IMR-90 (cell line): ENCODE measurements at regions not wholly inside any gene's neighbourhood (a gene's known extent, or its start where the extent isn't known, plus 50 kb on each side); places are given as distances from the start of the nearest gene placed in this dataset.

Experiments
- ATAC-seq: fragments of 200-7000 bp; cut with Tn5 transposase; 2 replicates; pipeline ENCODE4 v1.9.1; 2020; ENCODE audit warnings: low read depth, mild to moderate bottlenecking, moderate library complexity
- BruUV-seq: library from RNA; stranded (reverse); fragments of 400-500 nt; replicated peaks from 2 replicates; lab custom pipeline; 2021; lab: Mats Ljungman, UMichigan
- CTCF ChIA-PET: fragments of 300-600 bp; formaldehyde crosslinking; extraction: SDS; loops from one replicate; lab custom pipeline; 2021; ENCODE audit warnings: antibody characterized with exemption; lab: Yijun Ruan, JAX
- POLR2A ChIA-PET: fragments of 300-600 bp; sonication (Branson Sonifier 250); formaldehyde crosslinking; loops from one replicate; lab custom pipeline; 2022; ENCODE audit warnings: antibody characterized with exemption; ENCODE audit not compliant: unreplicated experiment; lab: Charles Lee
- DNase-seq: peaks from one replicate; pipeline ENCODE4 v3.0.0; 2013
- H2AFZ ChIP-seq: replicated peaks from 2 replicates; pipeline ENCODE3; 2013; ENCODE audit warnings: low read length, mild to moderate bottlenecking; ENCODE audit not compliant: poor library complexity
- H2AK5ac ChIP-seq: 2 replicates; pipeline ENCODE4 v1.6.1; 2013; ENCODE audit warnings: low read depth, low read length, inconsistent platforms
- H2AK9ac ChIP-seq: replicated peaks from 2 replicates; pipeline ENCODE3; 2013; ENCODE audit warnings: mild to moderate bottlenecking, low read depth, low read length, moderate library complexity; ENCODE audit not compliant: poor library complexity
- H2BK120ac ChIP-seq: 2 replicates; pipeline ENCODE4 v1.6.1; 2013; ENCODE audit warnings: low read depth, low read length, inconsistent platforms
- H2BK15ac ChIP-seq: 3 replicates; pipeline ENCODE4 v1.6.1; 2013; ENCODE audit warnings: low read depth, low read length, inconsistent platforms
- H2BK20ac ChIP-seq: 2 replicates; pipeline ENCODE4 v1.6.1; 2013; ENCODE audit warnings: low read depth, mild to moderate bottlenecking, inconsistent platforms, low read length, moderate library complexity
- H2BK5ac ChIP-seq: 2 replicates; pipeline ENCODE4 v1.6.1; 2013; ENCODE audit warnings: mild to moderate bottlenecking, low read depth, low read length, inconsistent platforms; ENCODE audit not compliant: poor library complexity, severe bottlenecking
- H3K14ac ChIP-seq: replicated peaks from 2 replicates; pipeline ENCODE4 v1.6.1; 2013; ENCODE audit warnings: low read depth, low read length, inconsistent platforms
- H3K18ac ChIP-seq: 2 replicates; pipeline ENCODE4 v1.6.1; 2013; ENCODE audit warnings: low read depth, low read length, control low read depth
- H3K23ac ChIP-seq: 2 replicates; pipeline ENCODE4 v1.6.1; 2013; ENCODE audit warnings: low read depth, low read length, inconsistent platforms
- H3K27ac ChIP-seq: 2 replicates; pipeline ENCODE4 v1.5.1; 2013; ENCODE audit warnings: mild to moderate bottlenecking, control low read depth, low read length; ENCODE audit not compliant: insufficient read depth
- H3K27me3 ChIP-seq: 2 replicates; pipeline ENCODE4 v1.6.1; 2013; ENCODE audit warnings: low read length; ENCODE audit not compliant: control insufficient read depth, insufficient read depth
- H3K36me3 ChIP-seq: 2 replicates; pipeline ENCODE4 v1.6.1; 2013; ENCODE audit warnings: low read length, mixed read lengths; ENCODE audit not compliant: control insufficient read depth, insufficient read depth
- H3K4ac ChIP-seq: 2 replicates; pipeline ENCODE4 v1.6.1; 2013; ENCODE audit warnings: low read depth, low read length, inconsistent platforms
- H3K4me1 ChIP-seq: 2 replicates; pipeline ENCODE4 v1.6.1; 2013; ENCODE audit warnings: low read length, mixed read lengths; ENCODE audit not compliant: control insufficient read depth, insufficient read depth
- H3K4me2 ChIP-seq: 2 replicates; pipeline ENCODE4 v1.6.1; 2013; ENCODE audit warnings: low read depth, mild to moderate bottlenecking, control low read depth, low read length, moderate library complexity
- H3K4me3 ChIP-seq: 2 replicates; pipeline ENCODE4 v1.5.1; 2013; ENCODE audit warnings: low read depth, mild to moderate bottlenecking, control low read depth, low read length, moderate library complexity; ENCODE audit not compliant: insufficient read depth
- H3K56ac ChIP-seq: 2 replicates; pipeline ENCODE4 v1.6.1; 2013; ENCODE audit warnings: low read length, inconsistent platforms; ENCODE audit not compliant: insufficient read depth; ENCODE audit errors: extremely low read depth
- H3K79me1 ChIP-seq, 2 experiments: 2 replicates each; pipeline ENCODE4 v1.6.1; 2013; ENCODE audit warnings: low read length in 2 of 2, inconsistent platforms in 1 of 2, low read depth in 1 of 2
- H3K9ac ChIP-seq: 2 replicates; pipeline ENCODE4 v1.6.1; 2013; ENCODE audit warnings: low read depth, low read length, control low read depth
- H3K9me1 ChIP-seq: 2 replicates; pipeline ENCODE4 v1.6.1; 2013; ENCODE audit warnings: low read length, inconsistent platforms; ENCODE audit not compliant: insufficient read depth
- H3K9me3 ChIP-seq: 2 replicates; pipeline ENCODE4 v1.6.1; 2013; ENCODE audit warnings: low read length; ENCODE audit not compliant: control insufficient read depth, insufficient read depth
- H4K20me1 ChIP-seq: 2 replicates; pipeline ENCODE4 v1.6.1; 2013; ENCODE audit warnings: low read length, inconsistent platforms; ENCODE audit not compliant: insufficient read depth
- H4K5ac ChIP-seq: 2 replicates; pipeline ENCODE4 v1.6.1; 2013; ENCODE audit warnings: mild to moderate bottlenecking, low read depth, low read length, control low read depth
- H4K8ac ChIP-seq, 2 experiments: 2 replicates each; pipeline ENCODE4 v1.6.1; 2013; ENCODE audit warnings: low read depth in 2 of 2, low read length in 2 of 2, control low read depth in 1 of 2, inconsistent platforms in 1 of 2
- H4K91ac ChIP-seq: 2 replicates; pipeline ENCODE4 v1.6.1; 2013; ENCODE audit warnings: low read depth, low read length, inconsistent platforms; ENCODE audit not compliant: insufficient read depth
- BHLHE40 ChIP-seq: fragments of 150-350 bp; IDR thresholded peaks from 2 replicates; pipeline ENCODE4 v1.6.1; 2016; ENCODE audit warnings: mild to moderate bottlenecking, low read depth, low read length
- CEBPB ChIP-seq: IDR thresholded peaks from 2 replicates; pipeline ENCODE4 v1.6.1; 2012; ENCODE audit warnings: low read depth, low read length, improper control_type of control experiment
- CHD1 ChIP-seq: IDR thresholded peaks from 2 replicates; pipeline ENCODE4 v1.6.1; 2012; ENCODE audit warnings: low read depth, low read length, improper control_type of control experiment
- FOS ChIP-seq: fragments of 150-350 bp; IDR thresholded peaks from 2 replicates; pipeline ENCODE4 v1.6.1; 2016; ENCODE audit warnings: low read depth, low read length
- MAFK ChIP-seq: IDR thresholded peaks from 2 replicates; pipeline ENCODE4 v1.6.1; 2012; ENCODE audit warnings: low read depth, low read length, improper control_type of control experiment
- MAZ ChIP-seq: IDR thresholded peaks from 2 replicates; pipeline ENCODE4 v1.6.1; 2012; ENCODE audit warnings: low read depth, mild to moderate bottlenecking, low read length, improper control_type of control experiment, moderate library complexity, borderline replicate concordance
- MXI1 ChIP-seq: IDR thresholded peaks from 2 replicates; pipeline ENCODE4 v1.6.1; 2012; ENCODE audit warnings: low read depth, mild to moderate bottlenecking, low read length, moderate library complexity, borderline replicate concordance
- NFE2L2 ChIP-seq: fragments of 150-350 bp; IDR thresholded peaks from 2 replicates; pipeline ENCODE4 v1.6.1; 2016; ENCODE audit warnings: low read depth, mild to moderate bottlenecking, low read length
- POLR2A ChIP-seq: IDR thresholded peaks from 2 replicates; pipeline ENCODE4 v1.6.1; 2012; ENCODE audit warnings: mild to moderate bottlenecking, low read depth, low read length
- RAD21 ChIP-seq: IDR thresholded peaks from 2 replicates; pipeline ENCODE4 v1.6.1; 2012; ENCODE audit warnings: low read length, improper control_type of control experiment
- RCOR1 ChIP-seq: IDR thresholded peaks from 2 replicates; pipeline ENCODE4 v1.6.1; 2012; ENCODE audit warnings: mild to moderate bottlenecking, low read length, improper control_type of control experiment; ENCODE audit not compliant: insufficient replicate concordance
- RFX5 ChIP-seq: IDR thresholded peaks from 2 replicates; pipeline ENCODE4 v1.8.0; 2012; ENCODE audit warnings: low read depth, mild to moderate bottlenecking, low read length, moderate library complexity
- SMC3 ChIP-seq: fragments of 150-350 bp; IDR thresholded peaks from 2 replicates; pipeline ENCODE4 v1.6.1; 2016; ENCODE audit warnings: low read depth, mild to moderate bottlenecking, antibody characterized with exemption, low read length, moderate library complexity
- WGBS, 2 experiments: methylation state at CpG; one replicate each; pipeline versions ENCODE4 v1.1.5 to v1.1.7; 2013; ENCODE audit warnings: missing lambda C conversion rate in 2 of 2; ENCODE audit not compliant: insufficient read length in 1 of 2; ENCODE audit errors: extremely low coverage in 2 of 2; 5-methylcytosine and 5-hydroxymethylcytosine counted together
- dilution Hi-C: fragments of 300-500 bp; cut with HindIII; formaldehyde crosslinking; loops from one replicate; pipeline ENCODE4 v1.14.3; 2018; ENCODE audit warnings: low sequenced_read_pairs; ENCODE audit not compliant: unreplicated experiment
- in situ Hi-C: fragments of 300-500 bp; cut with MboI; formaldehyde crosslinking; loops from 3 replicates; pipeline ENCODE4 v1.14.3; 2019; ENCODE audit warnings: low sequenced_read_pairs, inconsistent platforms, mixed read lengths
- intact Hi-C: fragments of 100-400 bp; cut with micrococcal nuclease; formaldehyde crosslinking; loops from 2 replicates; pipeline ENCODE4 v1.10.0; 2022
- TF ChIP-seq, protein P1 (sequence below): conservative IDR thresholded peaks from 2 replicates; pipeline ENCODE4 v1.5.1; 2012; ENCODE audit warnings: mild to moderate bottlenecking, low read depth, low read length, improper control_type of control experiment
- TF ChIP-seq, protein P2 (sequence below): fragments of 150-350 bp; IDR thresholded peaks from 2 replicates; pipeline ENCODE4 v1.6.1; 2016; ENCODE audit warnings: low read depth, mild to moderate bottlenecking, low read length, moderate library complexity, borderline replicate concordance
- TF ChIP-seq, protein P3 (sequence below): fragments of 150-350 bp; IDR thresholded peaks from 2 replicates; pipeline ENCODE4 v1.6.1; 2017; ENCODE audit warnings: mild to moderate bottlenecking, antibody characterized with exemption, low read length, low read depth

DNA sequence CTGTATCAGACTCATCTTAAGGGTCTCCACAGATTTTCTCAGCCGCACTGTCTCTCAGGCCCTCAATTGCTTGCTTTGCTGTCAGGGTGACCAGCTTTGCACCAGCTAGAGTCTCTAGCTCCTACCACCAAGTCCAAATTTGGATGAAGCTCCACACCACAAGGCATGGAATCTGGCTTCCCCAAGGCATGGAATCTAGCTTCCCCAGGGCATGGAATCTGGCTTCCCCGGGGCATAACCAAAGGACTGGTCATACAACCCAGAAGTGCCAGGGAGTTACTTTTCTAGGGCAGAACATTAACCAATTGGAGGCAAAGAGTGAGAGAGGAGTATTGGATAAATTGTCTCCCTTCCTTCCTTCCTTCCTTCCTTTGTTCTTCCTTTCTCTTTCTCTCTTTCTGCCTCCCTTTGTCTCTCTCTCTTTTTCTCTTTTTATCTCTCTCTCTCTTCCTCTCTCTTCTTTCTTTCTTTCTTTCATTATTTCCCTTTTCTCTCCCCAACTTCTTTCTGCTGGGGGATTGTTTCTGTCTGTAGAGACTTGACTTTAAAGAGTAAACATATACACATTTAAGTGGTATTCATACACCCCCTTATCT lies 76.9 kb upstream of the HAO2 start:
- H3K9me3 ChIP-seq = no peaks in the 10 kb centered on the region
- H3K4me3 ChIP-seq = no peak overlapping the region
- H3K4me2 ChIP-seq = no peak overlapping the region
- H3K79me1 ChIP-seq = no peaks in the 10 kb centered on the region
- ChIA-PET POLR2A (no interaction called here), CTCF (no interaction called here)
- in situ Hi-C loops = loop anchor here (25.0 kb wide), 1 partner anchor 371 kb away; no protein-coding TSS in a partner anchor
- no peaks in the 10 kb centered on the region for H3K36me3 ChIP-seq
- intact Hi-C loops = no loop called here
- no peak overlapping the region for H2BK20ac ChIP-seq
- H4K8ac ChIP-seq = no peak overlapping the region
- DNase-seq (no peak), ATAC-seq (no peak)
- no peak overlapping the region for H3K27ac ChIP-seq
- no peak overlapping the region for H3K14ac ChIP-seq
- H2AK5ac ChIP-seq = no peak overlapping the region
- no peak overlapping the region for H2BK120ac ChIP-seq
- no TSS peak for BruUV-seq
- WGBS, 2 experiments = 0% methylated on average over 1 of the region's 2 CpGs; no CpG with 5 or more reads in 1 of the 2 experiments
- H4K20me1 ChIP-seq = no peaks in the 10 kb centered on the region
- no peak overlapping the region for H3K4ac ChIP-seq
- no peak overlapping the region for H3K23ac ChIP-seq
- H4K91ac ChIP-seq = no peak overlapping the region
- TF ChIP-seq CHD1 (no peak), BHLHE40 (no peak), SMC3 (no peak), FOS (no peak), MXI1 (no peak), CEBPB (no peak), RCOR1 (no peak), MAZ (no peak), RAD21 (no peak), MAFK (no peak), RFX5 (no peak), POLR2A (no peak), NFE2L2 (no peak)
- TF ChIP-seq, protein P1, sequence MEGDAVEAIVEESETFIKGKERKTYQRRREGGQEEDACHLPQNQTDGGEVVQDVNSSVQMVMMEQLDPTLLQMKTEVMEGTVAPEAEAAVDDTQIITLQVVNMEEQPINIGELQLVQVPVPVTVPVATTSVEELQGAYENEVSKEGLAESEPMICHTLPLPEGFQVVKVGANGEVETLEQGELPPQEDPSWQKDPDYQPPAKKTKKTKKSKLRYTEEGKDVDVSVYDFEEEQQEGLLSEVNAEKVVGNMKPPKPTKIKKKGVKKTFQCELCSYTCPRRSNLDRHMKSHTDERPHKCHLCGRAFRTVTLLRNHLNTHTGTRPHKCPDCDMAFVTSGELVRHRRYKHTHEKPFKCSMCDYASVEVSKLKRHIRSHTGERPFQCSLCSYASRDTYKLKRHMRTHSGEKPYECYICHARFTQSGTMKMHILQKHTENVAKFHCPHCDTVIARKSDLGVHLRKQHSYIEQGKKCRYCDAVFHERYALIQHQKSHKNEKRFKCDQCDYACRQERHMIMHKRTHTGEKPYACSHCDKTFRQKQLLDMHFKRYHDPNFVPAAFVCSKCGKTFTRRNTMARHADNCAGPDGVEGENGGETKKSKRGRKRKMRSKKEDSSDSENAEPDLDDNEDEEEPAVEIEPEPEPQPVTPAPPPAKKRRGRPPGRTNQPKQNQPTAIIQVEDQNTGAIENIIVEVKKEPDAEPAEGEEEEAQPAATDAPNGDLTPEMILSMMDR = no peak
- TF ChIP-seq, protein P2, sequence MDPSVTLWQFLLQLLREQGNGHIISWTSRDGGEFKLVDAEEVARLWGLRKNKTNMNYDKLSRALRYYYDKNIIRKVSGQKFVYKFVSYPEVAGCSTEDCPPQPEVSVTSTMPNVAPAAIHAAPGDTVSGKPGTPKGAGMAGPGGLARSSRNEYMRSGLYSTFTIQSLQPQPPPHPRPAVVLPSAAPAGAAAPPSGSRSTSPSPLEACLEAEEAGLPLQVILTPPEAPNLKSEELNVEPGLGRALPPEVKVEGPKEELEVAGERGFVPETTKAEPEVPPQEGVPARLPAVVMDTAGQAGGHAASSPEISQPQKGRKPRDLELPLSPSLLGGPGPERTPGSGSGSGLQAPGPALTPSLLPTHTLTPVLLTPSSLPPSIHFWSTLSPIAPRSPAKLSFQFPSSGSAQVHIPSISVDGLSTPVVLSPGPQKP = no peak
- TF ChIP-seq, protein P3, sequence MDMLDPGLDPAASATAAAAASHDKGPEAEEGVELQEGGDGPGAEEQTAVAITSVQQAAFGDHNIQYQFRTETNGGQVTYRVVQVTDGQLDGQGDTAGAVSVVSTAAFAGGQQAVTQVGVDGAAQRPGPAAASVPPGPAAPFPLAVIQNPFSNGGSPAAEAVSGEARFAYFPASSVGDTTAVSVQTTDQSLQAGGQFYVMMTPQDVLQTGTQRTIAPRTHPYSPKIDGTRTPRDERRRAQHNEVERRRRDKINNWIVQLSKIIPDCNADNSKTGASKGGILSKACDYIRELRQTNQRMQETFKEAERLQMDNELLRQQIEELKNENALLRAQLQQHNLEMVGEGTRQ = no peak
- H3K9ac ChIP-seq = no peak overlapping the region
- peaks cover 3% of the 10 kb centered on the region for H3K27me3 ChIP-seq
- H2BK15ac ChIP-seq = no peak overlapping the region
- no peak overlapping the region for H4K5ac ChIP-seq
- no peak overlapping the region for H3K18ac ChIP-seq
- no peaks in the 10 kb centered on the region for H3K9me1 ChIP-seq
- H2AFZ ChIP-seq = no peak overlapping the region
- no peak overlapping the region for H2AK9ac ChIP-seq
- no peak overlapping the region for H3K56ac ChIP-seq
- no peaks in the 10 kb centered on the region for H3K4me1 ChIP-seq
- dilution Hi-C loops = no loop called here
- no peak overlapping the region for H2BK5ac ChIP-seq
